Calu3 (cell line): ENCODE measurements at regions not wholly inside any gene's neighbourhood (a gene's known extent, or its start where the extent isn't known, plus 50 kb on each side); places are given as distances from the start of the nearest gene placed in this dataset.

Source experiments
- BruUV-seq: library from RNA; stranded (reverse); fragments of 400-500 nt; replicated peaks from 2 replicates; lab custom pipeline; 2021; lab: Mats Ljungman, UMichigan
- CTCF ChIA-PET: fragments of 300-600 bp; sonication (Branson Sonifier 250); formaldehyde crosslinking; loops from one replicate; lab custom pipeline; 2022; ENCODE audit warnings: antibody characterized with exemption; lab: Charles Lee
- DNase-seq: peaks from one replicate; pipeline ENCODE4 v3.0.0; 2022
- H3K27ac Mint-ChIP-seq: one replicate; pipeline ENCODE4 v1.8.0; 2022; ENCODE audit warnings: mixed read lengths; ENCODE audit not compliant: unreplicated experiment
- H3K27me3 Mint-ChIP-seq: one replicate; pipeline ENCODE4 v1.8.0; 2022; ENCODE audit warnings: mixed read lengths; ENCODE audit not compliant: unreplicated experiment
- H3K36me3 Mint-ChIP-seq: one replicate; pipeline ENCODE4 v1.8.0; 2022; ENCODE audit warnings: mild to moderate bottlenecking, moderate library complexity, mixed read lengths; ENCODE audit not compliant: insufficient read depth, unreplicated experiment
- H3K4me1 Mint-ChIP-seq: one replicate; pipeline ENCODE4 v1.8.0; 2022; ENCODE audit warnings: mild to moderate bottlenecking, low read depth, mixed read lengths; ENCODE audit not compliant: unreplicated experiment
- H3K4me3 Mint-ChIP-seq: one replicate; pipeline ENCODE4 v1.8.0; 2022; ENCODE audit warnings: mild to moderate bottlenecking, low read depth, moderate library complexity, mixed read lengths; ENCODE audit not compliant: unreplicated experiment
- H3K9me3 Mint-ChIP-seq: one replicate; pipeline ENCODE4 v1.8.0; 2022; ENCODE audit warnings: low read depth, mixed read lengths; ENCODE audit not compliant: unreplicated experiment
- CTCF ChIP-seq: fragments of 200-600 bp; IDR thresholded peaks from one replicate; pipeline ENCODE4 v1.8.0; 2022; ENCODE audit warnings: antibody characterized with exemption; ENCODE audit not compliant: unreplicated experiment
- intact Hi-C: fragments of 100-400 bp; cut with micrococcal nuclease; formaldehyde crosslinking; loops from one replicate; pipeline ENCODE4 v1.10.0; 2022; ENCODE audit not compliant: unreplicated experiment

DNA sequence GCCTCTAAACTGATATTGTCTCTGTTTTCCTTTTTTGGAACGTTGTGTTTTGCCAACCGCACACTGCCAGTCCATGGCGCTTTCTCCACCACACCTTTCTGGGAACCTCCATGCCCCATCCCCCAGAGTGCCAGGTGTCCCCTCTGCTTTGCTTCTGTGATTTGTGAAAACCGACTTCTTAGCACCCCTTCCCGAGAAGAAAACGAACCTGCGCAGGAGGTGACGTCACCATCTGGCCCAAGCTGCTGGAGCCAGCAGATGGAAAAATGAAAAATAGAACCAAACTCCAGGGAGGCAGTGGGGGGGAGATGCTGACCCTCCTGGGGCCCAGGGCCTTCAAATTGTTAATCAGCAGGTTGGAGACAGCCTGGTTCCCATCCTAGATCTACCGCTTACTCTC, 103.8 kb downstream of the HTR5A start:
- CTCF ChIA-PET, result interaction anchor here (0.7 kb wide), 1 partner anchor 151 kb away, joined by 5 read pairs; no protein-coding TSS in a partner anchor

GRCh38 chr7:155178096-155178495, 108.0 kb downstream of the HTR5A start:
- CTCF ChIA-PET, result no interaction called here
- H3K27ac Mint-ChIP-seq, result no peak overlapping the region

More for the DNA sequence above, 103.8 kb downstream of the HTR5A start:
- DNase-seq, result no peak
- intact Hi-C loops, result no loop called here
- Mint-ChIP-seq H3K27me3 (peaks cover 29% of the 10 kb centered on the region), H3K27ac (no peak overlapping the region), H3K36me3 (no peaks in the 10 kb centered on the region), H3K4me3 (no peak overlapping the region), H3K4me1 (no peaks in the 10 kb centered on the region), H3K9me3 (no peaks in the 10 kb centered on the region)
- BruUV-seq, result no TSS peak
- no peak for TF ChIP-seq CTCF

DNA sequence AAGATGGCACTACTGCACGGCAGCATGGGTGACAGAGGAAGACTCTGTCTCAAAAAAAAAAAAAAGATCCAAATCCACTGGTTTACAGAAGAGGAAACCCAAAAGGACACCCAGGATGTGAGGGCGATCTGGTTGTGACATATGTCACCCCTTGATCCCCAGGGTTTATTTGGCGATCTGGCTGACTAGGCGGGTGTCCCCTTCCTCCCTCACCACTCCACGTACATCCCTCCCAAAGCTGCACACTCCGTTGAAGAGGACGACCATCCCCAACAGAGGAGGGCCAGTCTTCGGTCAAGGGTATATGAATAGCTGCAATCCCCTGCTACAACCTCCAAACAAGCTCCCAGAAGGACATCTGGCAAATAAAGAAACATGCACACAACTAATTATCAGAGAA, 111.6 kb downstream of the HTR5A start:
- Mint-ChIP-seq H3K27ac (no peak overlapping the region), H3K27me3 (peaks cover 15% of the 10 kb centered on the region), H3K9me3 (peaks cover 12% of the 10 kb centered on the region), H3K36me3 (no peaks in the 10 kb centered on the region), H3K4me3 (no peak overlapping the region), H3K4me1 (no peaks in the 10 kb centered on the region)
- intact Hi-C loops, result no loop called here
- TF ChIP-seq CTCF, result no peak
- no peak for DNase-seq
- CTCF ChIA-PET, result no interaction called here
- BruUV-seq, result no TSS peak

More at GRCh38 chr7:155178096-155178495, 108.0 kb downstream of the HTR5A start:
- intact Hi-C loops, result no loop called here
- Mint-ChIP-seq H3K36me3 (no peaks in the 10 kb centered on the region), H3K9me3 (peaks cover 4% of the 10 kb centered on the region), H3K4me1 (no peaks in the 10 kb centered on the region), H3K4me3 (no peak overlapping the region), H3K27me3 (peaks cover 13% of the 10 kb centered on the region)
- no peak for TF ChIP-seq CTCF
- BruUV-seq, result no TSS peak
- DNase-seq, result no peak

DNA sequence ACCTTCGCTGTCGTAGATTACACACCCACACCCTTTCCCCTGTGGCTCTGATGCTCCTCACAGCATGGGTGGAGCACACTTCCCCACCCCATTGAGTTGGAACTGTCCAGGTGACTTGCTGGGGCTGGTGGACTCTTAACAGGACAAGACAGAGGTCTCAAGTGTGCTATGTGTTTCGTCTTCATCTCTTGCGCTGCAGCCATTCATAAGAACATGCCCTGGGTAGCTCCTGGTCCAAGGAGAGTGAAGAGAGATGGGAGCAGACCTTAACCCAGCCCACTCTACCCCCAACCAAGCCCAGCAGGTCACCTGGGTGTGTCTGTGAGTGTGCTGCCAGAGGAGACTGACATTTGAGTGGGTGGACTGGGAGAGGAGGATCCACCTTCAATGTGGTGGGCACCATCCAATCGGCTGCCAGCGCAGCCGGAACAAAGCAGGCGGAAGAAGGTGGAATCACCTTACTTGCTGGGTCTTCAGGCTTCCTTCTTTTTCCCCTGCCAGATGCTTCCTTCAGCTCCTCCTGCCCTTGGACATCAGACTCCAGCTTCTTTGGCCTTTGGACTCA, 112.4 kb downstream of the HTR5A start:
- intact Hi-C loops, result no loop called here
- H3K4me3 Mint-ChIP-seq, result no peak overlapping the region
- H3K9me3 Mint-ChIP-seq, result peaks cover 12% of the 10 kb centered on the region
- TF ChIP-seq CTCF, result no peak
- no TSS peak for BruUV-seq
- DNase-seq, result no peak
- CTCF ChIA-PET, result no interaction called here
- H3K27ac Mint-ChIP-seq, result no peak overlapping the region
- no peaks in the 10 kb centered on the region for H3K36me3 Mint-ChIP-seq
- no peaks in the 10 kb centered on the region for H3K4me1 Mint-ChIP-seq
- H3K27me3 Mint-ChIP-seq, result peaks cover 15% of the 10 kb centered on the region
